ENCODE measurements at regions not wholly inside any gene's neighbourhood (a gene's known extent, or its start where the extent isn't known, plus 50 kb on each side); places are given as distances from the start of the nearest gene placed in this dataset.

DNA sequence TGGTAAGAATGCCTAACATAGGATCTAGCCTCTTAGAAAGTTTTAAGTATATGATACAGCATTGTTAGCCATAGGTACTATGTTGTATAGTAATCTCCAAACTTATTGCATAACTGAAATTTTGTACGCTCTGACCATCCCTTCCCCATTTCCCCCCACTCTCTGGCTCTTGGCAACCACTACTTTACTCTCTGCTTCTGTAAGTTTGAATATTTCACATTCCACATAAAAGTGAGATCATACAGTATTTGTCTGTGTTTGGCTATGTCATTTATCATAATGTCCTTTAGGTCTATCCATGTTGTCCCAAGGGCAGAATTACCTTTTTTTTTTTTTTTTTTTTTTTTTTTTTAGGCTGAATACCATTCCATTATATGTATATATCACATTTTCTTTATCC, 396.9 kb downstream of the DLEU7 start:
- no peaks in the 10 kb centered on the region for H3K36me3 Mint-ChIP-seq (ENCODE audit: low read depth)
- H3K4me1 Mint-ChIP-seq (ENCODE audit: low read depth) = peaks cover 4% of the 10 kb centered on the region
- no peak overlapping the region for H3K4me3 Mint-ChIP-seq
- no peak for ATAC-seq
- no peak for DNase-seq
- TF ChIP-seq, protein P1, sequence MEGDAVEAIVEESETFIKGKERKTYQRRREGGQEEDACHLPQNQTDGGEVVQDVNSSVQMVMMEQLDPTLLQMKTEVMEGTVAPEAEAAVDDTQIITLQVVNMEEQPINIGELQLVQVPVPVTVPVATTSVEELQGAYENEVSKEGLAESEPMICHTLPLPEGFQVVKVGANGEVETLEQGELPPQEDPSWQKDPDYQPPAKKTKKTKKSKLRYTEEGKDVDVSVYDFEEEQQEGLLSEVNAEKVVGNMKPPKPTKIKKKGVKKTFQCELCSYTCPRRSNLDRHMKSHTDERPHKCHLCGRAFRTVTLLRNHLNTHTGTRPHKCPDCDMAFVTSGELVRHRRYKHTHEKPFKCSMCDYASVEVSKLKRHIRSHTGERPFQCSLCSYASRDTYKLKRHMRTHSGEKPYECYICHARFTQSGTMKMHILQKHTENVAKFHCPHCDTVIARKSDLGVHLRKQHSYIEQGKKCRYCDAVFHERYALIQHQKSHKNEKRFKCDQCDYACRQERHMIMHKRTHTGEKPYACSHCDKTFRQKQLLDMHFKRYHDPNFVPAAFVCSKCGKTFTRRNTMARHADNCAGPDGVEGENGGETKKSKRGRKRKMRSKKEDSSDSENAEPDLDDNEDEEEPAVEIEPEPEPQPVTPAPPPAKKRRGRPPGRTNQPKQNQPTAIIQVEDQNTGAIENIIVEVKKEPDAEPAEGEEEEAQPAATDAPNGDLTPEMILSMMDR (IDR thresholded peaks at IDR 0.05) = no peak
- H3K9me3 Mint-ChIP-seq = no peaks in the 10 kb centered on the region
- ChIA-PET CTCF (no interaction called here), POLR2A (no interaction called here)
- intact Hi-C loops (cut with micrococcal nuclease) = no loop called here
- H3K27ac Mint-ChIP-seq = no peak overlapping the region
- H3K27me3 Mint-ChIP-seq = no peaks in the 10 kb centered on the region

- intact Hi-C loops (cut with micrococcal nuclease) = no loop called here
- CTCF ChIA-PET = no interaction called here
- Mint-ChIP-seq H3K4me3 (no peak overlapping the region), H3K36me3 (ENCODE audit: low read depth) (no peaks in the 10 kb centered on the region), H3K4me1 (ENCODE audit: low read depth) (no peaks in the 10 kb centered on the region), H3K27me3 (no peaks in the 10 kb centered on the region), H3K9me3 (no peaks in the 10 kb centered on the region), H3K27ac (no peak overlapping the region)
- ATAC-seq = no peak
- POLR2A ChIA-PET = no interaction called here
- no peak for DNase-seq
- TF ChIP-seq, protein P1 (IDR thresholded peaks at IDR 0.05) = no peak
Measured at GRCh38 chr13:50448535-50448998, 394.9 kb downstream of the DLEU7 start.

GRCh38 chr13:50449465-50449864, 394.0 kb downstream of the DLEU7 start:
- no peaks in the 10 kb centered on the region for H3K36me3 Mint-ChIP-seq (ENCODE audit: low read depth)
- POLR2A ChIA-PET = no interaction called here
- TF ChIP-seq, protein P1 (IDR thresholded peaks at IDR 0.05) = no peak
- ATAC-seq (peak; percentile 20), DNase-seq (no peak)
- no peaks in the 10 kb centered on the region for H3K9me3 Mint-ChIP-seq
- no peaks in the 10 kb centered on the region for H3K27me3 Mint-ChIP-seq
- CTCF ChIA-PET = interaction anchor here (1.0 kb wide), 1 partner anchor 21 kb away, joined by 3 read pairs; no protein-coding TSS in a partner anchor
- H3K4me3 Mint-ChIP-seq = no peak overlapping the region
- intact Hi-C loops (cut with micrococcal nuclease) = no loop called here
- H3K4me1 Mint-ChIP-seq (ENCODE audit: low read depth) = no peaks in the 10 kb centered on the region
- no peak overlapping the region for H3K27ac Mint-ChIP-seq

DNA sequence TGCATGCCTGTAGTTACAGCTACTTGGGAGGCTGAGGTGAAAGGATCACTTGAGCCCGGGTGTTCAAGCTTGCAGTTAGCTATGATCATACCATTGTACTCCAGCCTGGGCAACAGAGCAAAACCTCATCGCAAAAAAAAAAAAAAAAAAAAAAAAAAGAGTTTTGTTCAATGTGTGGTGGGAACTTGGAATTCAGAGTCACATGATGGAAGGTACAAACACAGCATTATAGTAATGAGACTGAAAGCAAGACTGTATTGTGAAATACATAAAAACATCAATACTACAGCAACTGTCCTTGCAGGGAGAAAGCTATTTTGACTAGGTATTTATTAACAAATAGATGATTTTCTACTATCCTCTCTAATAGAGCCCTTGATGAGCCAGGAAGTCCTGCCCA, 393.2 kb downstream of the DLEU7 start:
- TF ChIP-seq, protein P1 (IDR thresholded peaks at IDR 0.05) = no peak
- Mint-ChIP-seq H3K4me1 (ENCODE audit: low read depth) (no peaks in the 10 kb centered on the region), H3K27me3 (no peaks in the 10 kb centered on the region), H3K36me3 (ENCODE audit: low read depth) (no peaks in the 10 kb centered on the region), H3K4me3 (no peak overlapping the region), H3K9me3 (no peaks in the 10 kb centered on the region), H3K27ac (no peak overlapping the region)
- POLR2A ChIA-PET = no interaction called here
- no peak for DNase-seq
- no peak for ATAC-seq
- CTCF ChIA-PET = interaction anchor here (1.0 kb wide), 1 partner anchor 20 kb away, joined by 3 read pairs; no protein-coding TSS in a partner anchor
- intact Hi-C loops (cut with micrococcal nuclease) = no loop called here

DNA sequence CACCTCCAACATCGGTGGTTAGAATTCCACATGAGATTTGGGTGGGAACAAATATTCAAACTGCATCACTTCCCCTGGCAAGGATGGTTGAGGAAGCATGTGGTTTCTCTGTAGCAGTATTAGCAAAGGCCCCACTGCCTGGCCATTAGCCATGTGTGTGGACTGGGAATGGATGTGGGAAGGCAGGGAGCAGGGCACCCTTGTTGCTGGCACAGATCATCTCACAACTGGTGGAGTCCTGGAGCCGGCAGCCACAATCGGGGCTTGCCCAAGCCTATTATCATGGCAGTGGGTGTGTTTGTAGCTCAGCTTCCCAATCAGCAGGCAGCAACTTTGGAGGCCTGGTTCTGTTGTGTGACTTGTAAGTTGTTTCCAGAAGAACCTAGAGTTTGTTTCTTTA, 391.9 kb downstream of the DLEU7 start:
- Mint-ChIP-seq H3K9me3 (no peaks in the 10 kb centered on the region), H3K27ac (no peak overlapping the region), H3K4me3 (no peak overlapping the region), H3K36me3 (ENCODE audit: low read depth) (no peaks in the 10 kb centered on the region), H3K4me1 (ENCODE audit: low read depth) (no peaks in the 10 kb centered on the region), H3K27me3 (no peaks in the 10 kb centered on the region)
- intact Hi-C loops (cut with micrococcal nuclease) = no loop called here
- ATAC-seq = no peak
- CTCF ChIA-PET = interaction anchor here (0.8 kb wide), 1 partner anchor 14 kb away, joined by 3 read pairs; no protein-coding TSS in a partner anchor
- TF ChIP-seq, protein P1 (IDR thresholded peaks at IDR 0.05) = no peak
- DNase-seq = no peak
- POLR2A ChIA-PET = no interaction called here
